Ascending aorta (tissue), 2 donors: ENCODE measurements at regions not wholly inside any gene's neighbourhood (a gene's known extent, or its start where the extent isn't known, plus 50 kb on each side); places are given as distances from the start of the nearest gene placed in this dataset.

Experiments
- DNase-seq, 2 donors: peaks; one replicate each; pipeline ENCODE4 v3.0.0-alpha.2; 2019; ENCODE audit warnings: low spot score in 2 of 2
- H3K27ac ChIP-seq, 2 donors: fragments of 200-600 bp; sonication (generic); one replicate each; pipeline ENCODE4 v1.5.1; 2016 to 2017; ENCODE audit warnings: mild to moderate bottlenecking in 1 of 2
- H3K27me3 ChIP-seq: fragments of 200-600 bp; sonication (generic); one replicate; pipeline ENCODE4 v1.5.1; 2017
- H3K36me3 ChIP-seq, 2 donors: fragments of 200-600 bp; sonication (generic); one replicate each; pipeline ENCODE4 v1.5.1; 2016
- H3K4me1 ChIP-seq, 2 donors: fragments of 200-600 bp; sonication (generic); one replicate each; pipeline ENCODE4 v1.5.1; 2016 to 2017; ENCODE audit warnings: mild to moderate bottlenecking in 1 of 2
- H3K4me3 ChIP-seq, 2 donors: fragments of 200-600 bp; sonication (generic); one replicate each; pipeline ENCODE4 v1.5.1; 2016 to 2017; ENCODE audit warnings: mild to moderate bottlenecking in 1 of 2
- H3K9me3 ChIP-seq, 2 donors: fragments of 200-600 bp; sonication (generic); one replicate each; pipeline ENCODE4 v1.5.1; 2016
- CTCF ChIP-seq, 3 experiments: fragments of 200-600 bp in 2 of 3; fragments of 450-650 bp in 1 of 3; sonication (generic) in 2 of 3; IDR thresholded peaks; one replicate each; pipeline ENCODE4 v1.5.1; 2016 to 2019; ENCODE audit warnings: antibody characterized with exemption in 3 of 3, mild to moderate bottlenecking in 1 of 3, moderate library complexity in 1 of 3
- intact Hi-C: fragments of 100-400 bp; cut with DNase I; formaldehyde crosslinking; loops from one replicate; pipeline ENCODE4 v1.15.1; 2023

- no peaks in the 10 kb centered on the region for H3K9me3 ChIP-seq
- intact Hi-C loops = no loop called here
- TF ChIP-seq CTCF (IDR thresholded peaks at IDR 0.05) = no peak
- H3K36me3 ChIP-seq = no peaks in the 10 kb centered on the region
- DNase-seq = no peak
- no peaks in the 10 kb centered on the region for H3K4me1 ChIP-seq
- H3K4me3 ChIP-seq = no peak overlapping the region
- H3K27me3 ChIP-seq = no peaks in the 10 kb centered on the region
- no peak overlapping the region for H3K27ac ChIP-seq
These were observed 80.0 kb upstream of the RGS6 start for GRCh38 chr14:71852181-71852580.

DNA sequence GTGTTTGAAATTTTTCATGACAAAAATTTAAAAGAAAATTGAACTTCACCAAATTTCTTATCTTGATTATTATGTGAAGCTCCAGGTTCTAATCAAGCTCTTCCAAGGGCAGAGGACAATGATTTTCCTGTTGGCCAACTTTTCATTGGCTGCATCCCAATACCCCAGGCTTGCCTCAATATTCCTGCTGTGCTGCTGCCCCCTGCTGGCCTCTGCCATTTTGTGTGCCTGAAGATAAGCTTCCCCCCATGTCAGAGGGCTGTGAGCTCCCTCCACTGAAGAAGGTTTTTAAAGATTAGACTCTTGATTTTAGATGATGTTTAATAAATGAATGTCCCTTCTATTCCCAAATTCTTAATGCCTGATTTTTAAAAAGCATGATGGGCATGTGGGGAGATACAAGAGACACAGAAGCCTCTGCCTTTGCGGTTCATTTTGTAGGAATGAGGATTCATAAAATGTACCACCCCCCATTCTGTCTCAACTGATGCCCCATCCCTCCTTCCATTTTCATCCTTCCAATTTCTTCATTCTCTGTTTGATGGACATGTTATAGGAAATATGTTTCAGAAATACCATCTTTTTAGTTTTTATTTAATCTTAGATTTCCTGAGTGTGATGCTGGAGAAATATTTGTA is 76.7 kb upstream of the RGS6 start:
- intact Hi-C loops = loop anchor here (2.0 kb wide), 1 partner anchor 717 kb away; no protein-coding TSS in a partner anchor

GRCh38 chr14:71856199-71856919 is 75.9 kb upstream of the RGS6 start:
- TF ChIP-seq CTCF (IDR thresholded peaks at IDR 0.05) = no peak
- Histone ChIP-seq H3K4me1 (no peaks in the 10 kb centered on the region), H3K4me3 (no peak overlapping the region), H3K36me3 (no peaks in the 10 kb centered on the region), H3K27ac (no peak overlapping the region), H3K9me3 (no peaks in the 10 kb centered on the region), H3K27me3 (no peaks in the 10 kb centered on the region)
- no peak for DNase-seq
- intact Hi-C loops = no loop called here

More for the DNA sequence above, 76.7 kb upstream of the RGS6 start:
- TF ChIP-seq CTCF (IDR thresholded peaks at IDR 0.05) = peak; percentile 22 to 56 (median 38)
- Histone ChIP-seq H3K36me3 (no peaks in the 10 kb centered on the region), H3K4me1 (no peaks in the 10 kb centered on the region), H3K4me3 (no peak overlapping the region), H3K27me3 (no peaks in the 10 kb centered on the region), H3K27ac (no peak overlapping the region), H3K9me3 (no peaks in the 10 kb centered on the region)
- DNase-seq = peak in 1 of 2 donors; percentile 75

DNA sequence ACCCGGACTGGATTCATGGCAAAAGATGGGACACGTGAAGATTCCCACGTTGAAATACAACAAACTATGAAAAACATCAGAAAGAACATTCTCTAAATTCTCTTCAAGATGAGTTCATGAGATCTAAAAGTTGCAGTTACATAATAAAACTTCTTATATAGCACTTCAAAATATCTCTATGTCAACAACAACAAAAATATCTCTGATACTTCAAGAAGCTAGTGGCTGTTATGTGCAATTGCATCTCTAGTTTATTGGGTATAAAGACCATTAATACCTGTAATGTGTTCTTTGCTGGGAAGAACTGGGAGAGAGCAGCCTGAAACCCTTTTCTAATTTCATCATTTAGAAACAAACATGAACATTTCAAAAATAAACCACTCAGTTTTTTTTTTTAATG is 69.2 kb upstream of the RGS6 start:
- intact Hi-C loops = no loop called here
- no peak for TF ChIP-seq CTCF (IDR thresholded peaks at IDR 0.05)

GRCh38 chr14:71863766-71864165 is 68.5 kb upstream of the RGS6 start:
- intact Hi-C loops = no loop called here
- no peaks in the 10 kb centered on the region for H3K36me3 ChIP-seq
- H3K27ac ChIP-seq = no peak overlapping the region
- DNase-seq = no peak
- H3K27me3 ChIP-seq = no peaks in the 10 kb centered on the region
- TF ChIP-seq CTCF (IDR thresholded peaks at IDR 0.05) = no peak
- no peaks in the 10 kb centered on the region for H3K9me3 ChIP-seq
- H3K4me3 ChIP-seq = no peak overlapping the region
- no peaks in the 10 kb centered on the region for H3K4me1 ChIP-seq

More for the DNA sequence above, 69.2 kb upstream of the RGS6 start:
- DNase-seq = no peak
- Histone ChIP-seq H3K36me3 (no peaks in the 10 kb centered on the region), H3K4me1 (no peaks in the 10 kb centered on the region), H3K27me3 (no peaks in the 10 kb centered on the region), H3K9me3 (no peaks in the 10 kb centered on the region), H3K4me3 (no peak overlapping the region), H3K27ac (no peak overlapping the region)
